ENCODE measurements at regions not wholly inside any gene's neighbourhood (a gene's known extent, or its start where the extent isn't known, plus 50 kb on each side); places are given as distances from the start of the nearest gene placed in this dataset.

DNA sequence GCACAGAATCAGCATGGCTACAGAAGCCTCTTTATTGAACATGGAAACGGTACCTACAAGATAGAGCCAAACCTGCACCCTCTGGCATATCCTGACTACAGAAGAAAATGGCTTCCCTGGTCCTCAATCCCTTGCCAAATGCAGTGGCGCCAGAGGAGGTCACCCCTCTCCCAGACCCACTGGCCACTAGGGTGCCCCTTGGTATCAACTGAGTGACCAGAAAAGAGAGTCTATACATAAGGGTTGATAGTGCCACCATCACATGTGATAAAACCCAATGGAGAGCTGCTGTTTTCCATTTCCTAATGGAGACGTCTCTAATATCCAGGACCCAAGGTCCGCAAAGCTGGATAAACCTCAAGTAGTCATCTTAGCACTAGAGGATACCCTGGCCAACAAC lies 52.7 kb upstream of the ALK start:
- DNase-seq, result no peak

DNA sequence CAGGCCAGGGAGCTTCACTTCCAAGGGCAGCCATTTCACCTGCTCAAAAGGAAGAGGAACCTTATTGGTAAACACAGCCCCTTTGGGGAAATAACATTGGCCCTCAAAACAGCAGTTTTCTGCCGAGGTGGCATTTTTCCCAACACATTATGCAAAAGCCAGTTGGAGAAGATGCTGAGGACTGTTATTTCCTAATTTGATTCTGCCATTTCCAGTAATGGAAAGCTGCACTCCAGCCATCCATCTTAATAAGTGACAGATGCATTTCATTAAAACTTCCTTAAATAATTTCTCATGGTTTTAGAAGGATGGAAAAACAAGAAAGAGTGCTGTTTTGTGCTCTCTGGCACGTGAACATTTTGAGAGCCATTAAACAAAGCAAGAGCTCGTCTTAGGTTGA lies 55.9 kb upstream of the ALK start:
- DNase-seq, result no peak

DNA sequence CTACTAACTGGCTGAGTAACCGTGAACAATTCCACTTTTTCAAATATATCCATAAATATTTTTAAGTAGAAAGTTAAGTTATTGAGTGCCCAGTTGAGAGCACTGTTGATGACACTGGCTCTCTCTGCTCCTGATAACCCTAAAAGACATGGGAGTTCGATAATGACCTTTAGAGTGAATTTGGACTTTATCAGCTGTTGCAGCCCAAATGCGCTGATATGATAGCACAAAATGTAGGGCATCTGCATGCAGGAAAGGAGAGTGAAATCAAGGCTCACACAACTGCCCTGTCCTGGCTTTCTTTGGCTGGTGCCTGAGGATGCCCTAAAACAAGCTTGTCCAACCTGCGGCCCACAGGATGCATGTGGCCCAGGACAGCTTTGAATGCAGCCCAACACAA lies 60.0 kb upstream of the ALK start:
- no peak for DNase-seq

DNA sequence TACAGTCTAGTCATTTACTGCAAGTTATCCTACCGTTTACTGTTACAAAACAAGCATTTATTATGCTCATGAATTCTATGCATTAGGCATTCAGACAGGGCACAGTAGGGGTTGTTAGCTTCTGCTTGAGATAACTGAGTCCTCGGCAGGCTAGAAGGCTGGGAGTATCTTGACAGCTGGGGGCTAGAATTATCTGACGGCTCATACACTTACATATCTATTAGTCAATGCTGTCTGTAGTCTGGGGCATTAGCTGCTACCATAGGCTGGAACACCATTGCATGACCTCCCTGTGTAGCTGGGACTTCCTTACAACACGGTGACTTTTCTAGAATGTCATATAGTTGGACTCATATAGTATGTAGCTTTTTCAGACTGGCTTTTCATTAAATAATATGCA lies 61.9 kb upstream of the ALK start:
- DNase-seq, result no peak

DNA sequence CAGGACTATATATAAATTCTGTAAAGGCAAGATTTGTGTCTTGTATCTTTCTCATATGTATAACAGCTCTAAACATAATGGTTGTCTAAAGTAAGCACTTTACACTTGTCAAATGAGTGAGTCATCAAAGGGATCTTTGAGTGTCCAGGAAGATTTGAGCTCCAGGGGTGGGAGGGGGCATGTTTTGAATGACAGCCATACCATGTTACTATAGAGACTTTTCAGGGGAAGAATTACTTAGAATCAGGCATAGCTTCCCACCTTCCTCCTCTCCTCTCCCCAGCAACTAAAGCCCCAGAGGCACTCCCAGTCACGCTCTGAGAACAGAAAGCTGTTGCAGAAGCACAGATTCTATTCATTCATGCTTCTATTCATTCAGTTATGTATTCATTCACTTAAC lies 65.8 kb upstream of the ALK start:
- no peak for DNase-seq

DNA sequence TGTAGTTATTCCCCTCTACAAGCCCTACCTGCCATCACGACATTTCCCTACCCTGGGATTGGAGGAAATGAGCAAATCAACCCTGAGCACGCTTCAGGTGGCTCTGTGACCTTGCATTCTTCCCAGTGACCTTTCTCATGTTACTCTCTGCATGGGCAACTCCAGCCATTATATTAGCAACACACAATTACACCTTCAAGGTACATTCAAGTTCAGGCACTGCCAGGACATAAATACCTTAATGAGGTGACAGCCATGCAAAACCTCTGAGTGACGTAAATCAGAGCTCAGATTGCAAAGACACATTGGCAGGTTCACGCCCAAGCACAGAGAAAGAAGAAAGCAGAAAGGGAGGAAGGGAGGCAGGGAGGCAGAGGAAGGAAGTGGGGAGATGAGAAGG lies 68.7 kb upstream of the ALK start:
- DNase-seq, result no peak

DNA sequence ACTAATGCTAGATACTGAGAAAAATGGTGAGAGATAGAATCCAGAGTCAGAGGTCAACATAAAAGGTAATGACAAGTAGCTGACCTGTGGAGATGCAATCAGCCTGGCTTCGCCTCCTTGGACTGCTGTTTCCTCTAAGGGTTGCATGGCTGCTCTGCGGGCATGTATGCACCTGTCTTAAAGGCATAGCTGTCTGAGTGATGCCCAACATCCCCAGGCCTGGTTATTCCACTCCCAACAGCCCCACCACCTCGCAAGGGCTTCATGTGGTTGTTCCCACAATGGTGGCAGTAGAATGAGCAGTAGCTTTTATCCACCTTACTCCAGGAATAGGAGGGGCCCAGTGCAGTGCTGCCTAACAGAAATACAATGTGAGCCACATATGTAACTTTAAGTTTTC lies 69.7 kb upstream of the ALK start:
- no peak for DNase-seq

DNA sequence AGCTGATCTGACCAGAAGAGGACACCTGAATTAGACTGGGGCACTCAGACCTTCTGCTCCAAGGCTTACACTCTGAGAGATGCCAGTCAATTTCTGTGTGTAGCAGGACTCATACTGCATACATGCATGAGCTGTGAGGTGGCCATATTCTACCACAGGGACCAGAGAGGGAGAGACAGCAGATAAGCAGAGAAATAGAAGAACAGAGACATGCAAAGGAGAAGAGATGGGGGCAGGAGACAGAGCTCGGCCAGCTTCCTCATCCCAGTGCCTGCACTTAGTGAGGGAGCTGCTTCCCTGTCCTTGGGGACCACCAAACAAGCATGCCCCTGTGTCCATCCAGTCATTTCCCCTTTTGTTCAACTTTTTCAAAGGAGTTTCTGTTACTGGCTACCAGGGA lies 73.9 kb upstream of the ALK start:
- no peak for DNase-seq

DNA sequence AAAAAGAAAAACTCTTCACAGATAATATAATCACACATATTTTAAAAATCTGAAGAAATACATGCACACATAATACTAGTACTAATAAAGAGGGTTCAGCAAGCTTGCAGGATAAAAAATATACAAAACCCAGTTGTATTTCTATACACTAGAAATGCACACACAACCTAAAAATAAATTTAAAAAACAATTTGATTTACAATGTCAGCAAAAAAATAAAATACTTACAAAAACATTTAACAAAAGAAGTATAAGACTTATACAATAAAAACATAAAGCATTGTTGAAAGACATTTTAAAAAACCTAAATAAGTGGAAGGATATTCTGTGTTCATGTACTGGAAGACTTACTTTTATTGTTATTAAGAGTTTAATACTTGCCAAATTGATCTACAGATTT lies 81.7 kb upstream of the ALK start:
- no peak for DNase-seq

DNA sequence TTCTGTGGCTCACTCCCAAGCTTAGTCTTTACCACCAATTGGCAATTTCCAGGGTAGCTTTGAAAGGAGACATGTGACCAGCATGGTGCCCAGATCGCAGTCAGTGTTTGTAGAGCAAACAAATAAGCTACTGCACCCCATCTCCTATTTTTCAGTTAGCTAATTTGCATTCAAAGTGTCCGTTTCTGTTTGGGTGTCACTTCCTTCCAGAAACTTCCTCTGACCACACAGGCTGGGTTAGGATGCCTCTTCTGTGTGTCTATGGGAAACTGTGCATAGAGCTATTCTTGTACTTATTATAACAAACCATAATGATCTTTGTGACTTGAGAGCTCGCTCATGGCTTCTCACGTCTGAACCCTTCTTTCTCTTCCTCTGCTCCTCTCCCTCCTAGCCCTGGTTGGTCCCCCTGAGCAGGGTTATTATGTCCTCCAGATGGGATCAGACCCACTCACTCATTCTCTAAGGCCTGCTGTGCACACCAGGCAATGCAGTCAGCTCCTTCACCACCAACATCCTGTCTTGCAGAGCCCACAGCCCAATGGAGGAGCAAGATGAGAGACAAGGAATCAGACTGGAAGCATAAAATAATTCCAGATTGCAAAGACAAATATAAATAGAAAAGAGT lies 101.2 kb upstream of the ALK start:
- no peak for DNase-seq

DNA sequence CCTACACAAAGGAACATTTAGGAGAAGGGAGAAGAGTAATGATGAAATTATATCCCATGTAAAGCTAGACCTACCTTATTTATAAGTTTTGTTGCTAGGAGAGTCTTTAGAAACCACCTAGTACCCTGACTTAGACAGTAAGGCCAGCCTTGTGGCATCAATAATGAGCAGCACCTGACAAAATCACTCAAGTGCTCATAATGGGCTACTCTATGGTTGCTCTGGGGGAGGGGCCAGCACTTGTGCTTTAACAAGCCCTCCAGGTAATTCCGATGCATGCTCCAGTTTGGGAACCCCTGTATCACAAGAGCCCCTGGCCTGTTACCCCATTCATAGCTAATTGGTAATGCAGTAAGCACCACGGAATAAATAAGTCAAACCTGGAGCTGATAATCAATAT lies 102.9 kb upstream of the ALK start:
- no peak for DNase-seq

DNA sequence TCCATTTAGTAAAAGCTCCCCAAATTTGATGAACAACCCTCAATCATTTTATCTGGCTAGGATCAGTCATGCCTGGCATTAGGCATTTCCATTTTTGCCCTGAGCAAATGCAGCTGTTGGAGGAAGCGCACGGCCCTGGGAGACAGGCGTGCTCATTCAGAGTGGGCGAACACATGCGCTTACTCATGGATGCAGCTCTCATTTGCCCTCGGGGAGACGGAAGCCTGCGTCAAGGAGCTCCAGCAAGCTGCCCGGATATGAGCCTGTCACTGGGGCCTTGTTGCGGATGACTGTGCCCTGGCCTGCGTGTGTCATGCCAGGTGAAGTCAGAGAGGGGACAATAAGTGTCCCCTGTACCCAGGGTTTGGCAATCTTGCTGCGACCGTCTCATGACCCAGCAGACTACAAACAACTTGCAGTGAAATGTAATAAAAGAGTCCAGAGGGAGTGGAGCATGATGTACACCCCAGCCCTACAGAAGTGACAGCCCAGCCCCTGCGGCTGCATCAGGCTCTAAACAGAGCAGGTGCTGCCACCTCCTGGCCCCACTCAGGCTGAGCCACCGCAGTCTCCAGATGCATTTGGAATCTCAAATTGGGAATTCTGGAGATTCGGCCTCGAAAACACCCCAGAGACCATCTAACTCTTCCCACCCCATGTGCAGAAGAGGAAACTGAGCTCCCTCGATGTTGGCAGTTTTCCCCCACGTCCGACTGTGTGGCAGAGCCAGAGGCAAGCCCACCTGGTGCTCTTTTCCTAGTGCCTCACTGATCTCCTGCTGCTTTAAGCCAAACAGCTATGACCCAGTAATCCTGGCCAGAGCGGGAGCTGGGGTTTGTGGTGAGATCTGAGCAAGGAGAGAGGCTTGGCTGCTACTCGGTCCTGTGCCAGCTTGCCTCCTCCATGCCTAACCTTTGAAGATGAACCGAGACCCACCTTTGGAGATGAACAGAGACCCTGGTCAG lies 105.0 kb upstream of the ALK start:
- peak in 1 of 2 experiments; percentile 29 for DNase-seq

DNA sequence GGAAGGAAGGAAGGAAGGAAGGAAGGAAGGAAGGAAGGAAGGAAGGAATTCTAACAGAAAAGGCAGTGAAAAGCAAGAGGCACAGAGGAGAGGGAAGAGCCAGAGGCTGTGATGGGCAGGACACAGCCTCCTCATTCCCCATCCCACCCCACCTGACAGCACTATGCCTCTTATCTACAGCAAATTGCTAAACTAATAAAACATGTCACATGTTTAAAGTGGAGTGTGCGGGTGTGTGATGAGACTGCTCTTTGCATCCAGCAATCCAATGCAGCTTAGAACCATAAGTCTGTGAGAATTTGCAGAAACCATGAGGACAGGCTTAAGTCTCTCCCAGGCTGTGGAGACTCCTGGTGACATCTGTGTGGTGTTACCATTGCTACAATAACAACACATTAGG lies 108.4 kb upstream of the ALK start:
- no peak for DNase-seq

DNA sequence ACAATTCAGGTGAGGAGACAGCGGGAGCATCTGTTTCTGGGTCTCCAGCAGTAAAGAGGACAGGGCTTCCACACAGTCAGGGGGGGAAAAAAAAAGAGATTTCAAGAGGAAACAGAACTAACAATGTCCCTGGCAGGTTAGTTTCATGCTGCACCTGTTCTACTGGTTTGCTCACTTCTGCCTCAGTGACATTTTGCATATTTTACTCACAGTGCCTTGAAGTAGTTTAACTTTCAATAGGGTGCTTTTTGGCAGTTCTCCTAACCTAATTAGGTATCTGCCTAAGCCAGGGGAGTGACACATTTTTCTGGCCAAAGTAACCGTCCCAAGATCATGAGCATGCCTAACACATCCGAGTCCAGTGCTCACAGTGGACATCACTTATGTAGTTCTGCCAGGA lies 109.0 kb upstream of the ALK start:
- DNase-seq, result no peak

DNA sequence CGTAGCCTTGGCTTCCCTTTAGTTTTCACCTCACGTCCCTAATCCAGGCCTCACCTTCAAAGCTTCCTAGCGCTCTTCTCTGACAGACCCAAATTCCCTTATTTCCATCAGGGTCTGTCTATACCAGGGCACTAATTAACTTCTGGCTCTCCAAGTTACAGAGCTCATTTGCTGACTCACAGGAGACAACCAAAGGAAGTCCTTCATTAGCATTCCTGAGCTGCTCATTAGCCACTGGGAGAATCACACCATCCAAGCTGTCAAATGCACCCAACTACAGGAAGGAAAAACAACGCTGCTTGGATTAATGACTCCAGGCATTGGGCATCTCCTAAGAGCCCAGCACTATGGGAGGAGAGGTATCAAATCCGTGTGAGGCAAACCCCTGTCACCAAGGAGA lies 109.8 kb upstream of the ALK start:
- no peak for DNase-seq

DNA sequence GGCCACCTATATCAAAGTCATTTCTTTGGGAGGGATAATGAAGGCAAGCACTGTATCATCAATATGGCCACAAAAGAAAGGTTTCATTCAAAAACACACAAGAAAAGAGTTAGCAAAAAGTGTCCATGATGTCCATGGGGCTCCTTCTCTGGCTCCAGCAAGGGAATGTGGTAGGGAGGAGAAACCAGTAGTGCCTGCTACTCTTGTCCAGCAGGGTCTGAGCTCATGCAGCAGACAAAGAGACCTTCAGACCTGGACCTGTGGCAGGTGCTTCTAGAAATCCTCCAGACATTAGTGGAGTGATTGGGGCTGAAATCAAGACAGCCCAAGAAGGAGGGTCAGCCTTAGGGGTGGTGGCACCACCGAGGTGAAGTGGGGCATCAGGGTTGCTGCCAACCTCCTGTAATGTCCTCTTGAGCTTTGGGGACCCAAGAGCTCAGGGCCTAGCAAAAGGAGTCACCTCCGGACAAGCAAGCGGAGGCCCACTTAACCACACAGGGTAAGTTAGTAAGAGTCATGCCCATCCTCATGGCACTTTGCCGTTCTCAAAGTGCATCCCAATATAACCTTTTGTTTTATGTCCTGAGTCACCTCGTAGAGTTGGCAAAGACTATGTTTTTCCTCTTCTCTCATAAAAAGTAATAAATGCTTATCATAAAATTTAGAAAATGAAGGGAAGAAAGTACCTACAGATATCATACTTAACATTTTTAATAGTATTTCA lies 112.6 kb upstream of the YPEL5 start:
- DNase-seq, result no peak

DNA sequence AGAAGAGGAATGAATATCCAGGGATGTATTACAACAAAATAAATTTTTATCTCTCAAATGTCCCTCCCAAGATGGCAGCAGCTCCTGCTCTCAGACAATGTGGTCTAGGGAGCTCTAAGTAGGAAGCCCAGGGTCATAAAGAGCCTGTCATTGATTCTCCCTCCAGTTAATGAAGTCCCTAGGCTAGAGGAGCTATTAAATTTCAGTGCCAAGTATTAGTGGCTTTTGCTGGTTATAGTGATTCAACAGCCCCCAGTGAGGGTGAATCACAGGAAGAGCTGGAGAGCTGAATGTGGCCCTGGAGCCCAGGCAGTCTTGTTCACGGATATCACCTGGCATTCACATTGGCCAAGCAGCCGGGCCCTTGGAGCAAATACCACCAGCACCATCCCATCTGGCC lies 109.8 kb upstream of the YPEL5 start:
- DNase-seq, result no peak

DNA sequence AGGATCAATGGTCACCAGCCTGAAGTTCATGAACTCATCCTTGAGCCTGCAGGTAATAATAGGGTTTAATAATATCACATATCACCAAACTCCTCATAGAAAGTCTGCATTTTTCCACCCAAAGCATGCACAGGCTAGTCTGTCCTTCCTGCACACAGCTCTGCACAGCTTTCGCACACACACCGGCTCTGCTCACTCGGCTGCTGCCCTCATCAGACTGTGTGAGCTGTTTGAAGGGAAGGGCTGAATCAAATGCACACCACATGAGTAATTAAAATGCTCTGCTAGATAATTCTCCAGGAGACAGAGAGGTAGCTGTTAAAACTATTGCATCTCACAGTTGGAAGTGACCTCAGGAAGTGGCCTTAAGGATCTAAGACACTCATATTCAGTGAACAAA lies 108.4 kb upstream of the YPEL5 start:
- DNase-seq, result no peak

DNA sequence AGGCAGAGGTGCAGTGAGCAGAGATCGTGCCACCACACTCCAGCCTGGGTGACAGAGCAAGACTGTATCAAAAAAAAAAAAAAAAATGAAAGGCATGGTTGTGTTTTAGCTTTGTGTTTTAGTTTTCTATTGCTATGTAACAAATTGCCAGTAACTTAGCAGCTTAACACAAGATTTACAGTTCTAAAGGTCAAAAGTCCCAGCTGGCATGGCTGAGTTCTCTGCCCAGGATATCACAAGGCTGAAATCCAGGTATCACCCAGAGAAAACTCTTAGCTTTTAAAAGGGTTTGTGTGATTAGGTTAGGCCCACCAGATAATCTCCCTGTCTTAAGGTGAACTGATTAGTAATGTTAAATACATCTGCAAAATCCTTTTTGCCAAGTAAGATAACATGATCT lies 107.7 kb upstream of the YPEL5 start:
- DNase-seq, result no peak

DNA sequence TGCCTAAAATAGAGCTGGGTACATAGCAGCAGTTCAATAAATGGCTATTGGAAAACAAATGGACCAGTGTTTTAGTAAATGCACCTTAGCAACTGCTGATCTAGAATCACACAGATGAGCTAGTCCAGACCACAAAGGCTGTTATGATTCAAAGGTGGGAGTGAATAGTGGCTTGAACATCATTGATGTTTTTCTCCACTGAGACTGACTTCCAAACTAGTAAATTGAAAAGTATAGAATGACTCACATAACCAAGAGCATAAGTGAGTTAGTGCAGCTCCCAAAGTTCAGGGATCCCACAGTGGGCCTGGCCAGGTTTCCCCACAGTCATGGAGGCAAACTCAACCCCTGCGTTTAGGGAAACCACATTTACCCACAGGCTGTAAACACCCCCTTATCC lies 106.7 kb upstream of the YPEL5 start:
- no peak for DNase-seq

DNA sequence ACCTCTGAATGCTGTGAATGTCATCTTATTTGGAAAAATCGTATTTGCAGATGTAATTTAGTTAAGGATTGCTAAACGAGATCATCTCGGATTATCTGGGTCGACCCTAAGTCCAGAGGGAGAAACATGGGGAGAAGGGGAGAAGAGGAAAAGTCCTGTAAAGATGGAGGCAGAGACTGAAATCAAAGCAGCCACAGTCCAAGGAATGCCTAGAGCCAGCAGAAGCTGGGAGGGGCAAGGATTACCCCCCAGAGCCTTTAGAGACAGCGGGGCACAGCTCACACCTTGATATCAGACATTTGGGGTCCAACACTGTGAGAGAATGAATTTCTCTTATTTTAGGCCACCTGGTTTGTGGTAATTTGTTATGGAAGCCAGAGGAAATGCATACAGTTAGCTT lies 104.9 kb upstream of the YPEL5 start:
- no peak for DNase-seq

DNA sequence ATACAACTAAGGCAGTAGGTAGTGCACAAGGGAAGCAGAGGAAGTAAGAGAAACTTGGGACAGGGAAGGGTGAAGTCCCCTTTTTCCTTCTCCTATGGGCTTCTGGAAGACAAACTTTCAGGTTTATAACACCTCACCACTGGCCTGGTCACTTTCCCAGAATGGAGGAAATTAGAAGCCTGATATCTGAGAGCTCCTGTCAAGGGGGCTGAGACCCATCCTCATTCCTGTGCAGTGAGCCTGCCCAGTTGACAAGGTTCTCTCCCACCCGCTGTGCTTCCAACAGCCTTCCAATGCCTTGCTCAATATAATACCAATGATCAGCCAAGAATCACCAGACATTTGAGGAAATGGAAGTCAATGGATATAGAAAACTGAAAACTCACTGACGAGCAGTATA lies 100.4 kb upstream of the YPEL5 start:
- no peak for DNase-seq

DNA sequence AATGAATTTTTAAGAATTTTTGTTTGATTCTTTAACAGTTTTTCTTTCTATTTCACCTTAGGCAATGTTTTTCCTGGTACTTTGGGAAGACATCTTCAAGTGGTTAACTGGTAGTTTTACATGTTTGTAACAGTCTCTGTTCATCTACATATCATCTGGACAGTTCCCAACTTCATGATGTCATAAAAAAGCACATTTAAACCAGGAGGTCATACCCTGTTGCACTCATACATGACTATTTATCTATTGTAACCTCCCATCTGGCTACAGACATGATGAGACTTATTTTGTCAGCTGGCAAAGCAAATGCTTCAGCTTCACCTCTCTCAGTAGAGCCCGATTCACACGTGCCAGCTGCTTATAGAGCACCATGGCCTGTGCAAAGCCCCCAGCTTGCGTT lies 99.8 kb upstream of the YPEL5 start:
- DNase-seq, result no peak

DNA sequence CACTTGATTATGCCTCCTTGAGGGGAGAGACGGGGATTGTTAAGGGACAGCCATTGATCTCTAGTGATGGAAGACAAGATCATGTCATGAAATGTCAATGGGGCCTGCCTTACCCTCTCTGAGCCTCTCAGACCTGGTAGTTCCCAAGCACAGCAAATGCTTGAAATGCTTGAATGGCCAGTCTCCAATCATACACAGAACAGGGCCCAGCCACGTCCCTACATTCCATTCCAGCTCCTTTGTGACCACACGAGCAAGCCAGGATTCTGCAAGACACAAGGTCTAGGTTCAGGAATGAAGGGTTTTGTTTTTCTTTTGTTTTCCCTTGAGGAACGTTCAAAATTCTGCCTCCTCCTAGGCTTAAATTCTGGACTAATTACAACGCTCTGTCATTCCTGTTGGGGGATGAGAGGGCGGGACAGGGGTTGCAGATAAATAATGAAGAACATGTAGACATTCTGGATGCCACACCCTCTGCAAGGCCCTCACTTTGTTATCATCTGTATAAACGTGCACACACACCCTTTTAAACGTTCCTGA lies 98.1 kb upstream of the YPEL5 start:
- DNase-seq, result no peak
